ENCODE measurements at regions not wholly inside any gene's neighbourhood (a gene's known extent, or its start where the extent isn't known, plus 50 kb on each side); places are given as distances from the start of the nearest gene placed in this dataset.
"Not testable (repeated sequence)": the region's sequence is repeated elsewhere in the genome, so short reads cannot be mapped to it uniquely, and the experiment has no call there.

GRCh38 chr14:57060276-57060955 is 208.3 kb downstream of the EXOC5 start:
- no peak for DNase-seq

GRCh38 chr14:57058319-57058718 is 210.4 kb downstream of the EXOC5 start:
- no peak for DNase-seq

- DNase-seq: no peak
These were observed 210.9 kb downstream of the EXOC5 start for GRCh38 chr14:57057803-57058202.

- DNase-seq: not testable (repeated sequence)
These were observed 212.2 kb downstream of the EXOC5 start for GRCh38 chr14:57056522-57056921.

- no peak for DNase-seq
These were observed 215.9 kb downstream of the EXOC5 start for GRCh38 chr14:57052705-57053302.

GRCh38 chr14:57051633-57052032 is 217.1 kb downstream of the EXOC5 start:
- DNase-seq: no peak

- no peak for DNase-seq
These were observed 218.9 kb downstream of the EXOC5 start for GRCh38 chr14:57049848-57050247.

GRCh38 chr14:57046175-57046574 is 222.5 kb downstream of the EXOC5 start:
- DNase-seq: no peak

GRCh38 chr14:57044101-57044973 is 224.4 kb downstream of the EXOC5 start:
- DNase-seq: not testable (repeated sequence)

- no peak for DNase-seq
These were observed 228.4 kb upstream of the OTX2 start for GRCh38 chr14:57038689-57039088.

- DNase-seq: no peak
These were observed 221.2 kb upstream of the OTX2 start for GRCh38 chr14:57031474-57031873.

- no peak for DNase-seq
These were observed 219.5 kb upstream of the OTX2 start for GRCh38 chr14:57029620-57030253.

- DNase-seq: no peak
These were observed 215.2 kb upstream of the OTX2 start for GRCh38 chr14:57025456-57025855.

GRCh38 chr14:57022608-57023007 is 212.3 kb upstream of the OTX2 start:
- DNase-seq: no peak

- no peak for DNase-seq
These were observed 207.8 kb upstream of the OTX2 start for GRCh38 chr14:57018065-57018464.

- DNase-seq: no peak
These were observed 203.7 kb upstream of the OTX2 start for GRCh38 chr14:57013987-57014386.

GRCh38 chr14:57009585-57010515 is 199.6 kb upstream of the OTX2 start:
- DNase-seq: no peak

GRCh38 chr14:57008534-57008933 is 198.3 kb upstream of the OTX2 start:
- DNase-seq: no peak

- DNase-seq: no peak
These were observed 188.4 kb upstream of the OTX2 start for GRCh38 chr14:56998728-56999127.

- DNase-seq: no peak
These were observed 186.6 kb upstream of the OTX2 start for GRCh38 chr14:56996721-56997399.

- DNase-seq: no peak
These were observed 184.7 kb upstream of the OTX2 start for GRCh38 chr14:56995010-56995409.

Measured in EL (cell line).